ENCODE measurements at regions not wholly inside any gene's neighbourhood (a gene's known extent, or its start where the extent isn't known, plus 50 kb on each side); places are given as distances from the start of the nearest gene placed in this dataset.
"Not testable (repeated sequence)": the region's sequence is repeated elsewhere in the genome, so short reads cannot be mapped to it uniquely, and the experiment has no call there.

GRCh38 chr2:100707016-100707947 is 112.7 kb upstream of the NPAS2 start:
- no peaks in the 10 kb centered on the region for H3K9me3 ChIP-seq (ENCODE audit: control insufficient read depth in 4 of 4, insufficient read depth in 3 of 4, low read length in 3 of 4)
- TF ChIP-seq CTCF (IDR thresholded peaks at IDR 0.05; ENCODE audit: control extremely low read depth, extremely low read depth) = no peak
- H3K9ac ChIP-seq (ENCODE audit: insufficient read depth in 1 of 2, low read length in 2 of 2) = no peak overlapping the region
- WGBS, 2 donors = 87 to 88% methylated on average over 21 of the region's 21 CpGs
- no peaks in the 10 kb centered on the region for H3K36me3 ChIP-seq (ENCODE audit: control insufficient read depth in 4 of 4, insufficient read depth in 4 of 4, low read length in 4 of 4)
- DNase-seq (no peak), ATAC-seq (ENCODE audit: insufficient read depth, low FRiP score) (no peak)
- H3K27ac ChIP-seq (ENCODE audit: low read depth in 1 of 2, low read length in 1 of 2) = no peak overlapping the region
- H3K27me3 ChIP-seq (ENCODE audit: control insufficient read depth in 3 of 3, insufficient read depth in 3 of 3, low read length in 2 of 3) = no peaks in the 10 kb centered on the region
- H3K4me1 ChIP-seq (ENCODE audit: control insufficient read depth in 5 of 5, insufficient read depth in 5 of 5, low read length in 5 of 5) = no peaks in the 10 kb centered on the region
- no peak overlapping the region for H3K4me3 ChIP-seq

- H3K36me3 ChIP-seq (ENCODE audit: control insufficient read depth in 4 of 4, insufficient read depth in 4 of 4, low read length in 4 of 4) = no peaks in the 10 kb centered on the region
- no peak for ATAC-seq (ENCODE audit: insufficient read depth, low FRiP score)
- 67 to 76% methylated on average over 3 of the region's 3 CpGs for WGBS, 2 donors
- H3K27me3 ChIP-seq (ENCODE audit: control insufficient read depth in 3 of 3, insufficient read depth in 3 of 3, low read length in 2 of 3) = no peaks in the 10 kb centered on the region
- no peak overlapping the region for H3K4me3 ChIP-seq
- H3K9ac ChIP-seq (ENCODE audit: insufficient read depth in 1 of 2, low read length in 2 of 2) = no peak overlapping the region
- no peaks in the 10 kb centered on the region for H3K9me3 ChIP-seq (ENCODE audit: control insufficient read depth in 4 of 4, insufficient read depth in 3 of 4, low read length in 3 of 4)
- H3K27ac ChIP-seq (ENCODE audit: low read depth in 1 of 2, low read length in 1 of 2) = no peak overlapping the region
- DNase-seq = no peak
- no peak for TF ChIP-seq CTCF (IDR thresholded peaks at IDR 0.05; ENCODE audit: control extremely low read depth, extremely low read depth)
- no peaks in the 10 kb centered on the region for H3K4me1 ChIP-seq (ENCODE audit: control insufficient read depth in 5 of 5, insufficient read depth in 5 of 5, low read length in 5 of 5)
Measured at GRCh38 chr2:100708333-100708732, 111.6 kb upstream of the NPAS2 start.

GRCh38 chr2:100713106-100713505 is 106.8 kb upstream of the NPAS2 start:
- 43 to 63% methylated on average over 2 of the region's 2 CpGs for WGBS, 2 donors
- H3K27me3 ChIP-seq (ENCODE audit: control insufficient read depth in 3 of 3, insufficient read depth in 3 of 3, low read length in 2 of 3) = no peaks in the 10 kb centered on the region
- no peak for ATAC-seq (ENCODE audit: insufficient read depth, low FRiP score)

GRCh38 chr2:100714396-100715010 is 105.4 kb upstream of the NPAS2 start:
- 93 to 97% methylated on average over 5 of the region's 5 CpGs for WGBS, 2 donors
- H3K27me3 ChIP-seq (ENCODE audit: control insufficient read depth in 3 of 3, insufficient read depth in 3 of 3, low read length in 2 of 3); H3K9me3 ChIP-seq (ENCODE audit: control insufficient read depth in 4 of 4, insufficient read depth in 3 of 4, low read length in 3 of 4); H3K27ac ChIP-seq (ENCODE audit: low read depth in 1 of 2, low read length in 1 of 2); H3K4me3 ChIP-seq; DNase-seq; H3K9ac ChIP-seq (ENCODE audit: insufficient read depth in 1 of 2, low read length in 2 of 2); ATAC-seq (ENCODE audit: insufficient read depth, low FRiP score); H3K4me1 ChIP-seq (ENCODE audit: control insufficient read depth in 5 of 5, insufficient read depth in 5 of 5, low read length in 5 of 5); H3K36me3 ChIP-seq (ENCODE audit: control insufficient read depth in 4 of 4, insufficient read depth in 4 of 4, low read length in 4 of 4): not testable (repeated sequence)

More at GRCh38 chr2:100713106-100713505, 106.8 kb upstream of the NPAS2 start:
- TF ChIP-seq CTCF (IDR thresholded peaks at IDR 0.05; ENCODE audit: control extremely low read depth, extremely low read depth) = no peak
- Histone ChIP-seq H3K4me1 (ENCODE audit: control insufficient read depth in 5 of 5, insufficient read depth in 5 of 5, low read length in 5 of 5) (no peaks in the 10 kb centered on the region), H3K9ac (ENCODE audit: insufficient read depth in 1 of 2, low read length in 2 of 2) (no peak overlapping the region), H3K4me3 (no peak overlapping the region), H3K36me3 (ENCODE audit: control insufficient read depth in 4 of 4, insufficient read depth in 4 of 4, low read length in 4 of 4) (no peaks in the 10 kb centered on the region), H3K9me3 (ENCODE audit: control insufficient read depth in 4 of 4, insufficient read depth in 3 of 4, low read length in 3 of 4) (no peaks in the 10 kb centered on the region), H3K27ac (ENCODE audit: low read depth in 1 of 2, low read length in 1 of 2) (no peak overlapping the region)
- no peak for DNase-seq

GRCh38 chr2:100715861-100716260 is 104.1 kb upstream of the NPAS2 start:
- not testable (repeated sequence) for H3K36me3 ChIP-seq (ENCODE audit: control insufficient read depth in 4 of 4, insufficient read depth in 4 of 4, low read length in 4 of 4); ATAC-seq (ENCODE audit: insufficient read depth, low FRiP score); DNase-seq; H3K4me1 ChIP-seq (ENCODE audit: control insufficient read depth in 5 of 5, insufficient read depth in 5 of 5, low read length in 5 of 5); H3K27ac ChIP-seq (ENCODE audit: low read depth in 1 of 2, low read length in 1 of 2); H3K9ac ChIP-seq (ENCODE audit: insufficient read depth in 1 of 2, low read length in 2 of 2); H3K4me3 ChIP-seq; H3K27me3 ChIP-seq (ENCODE audit: control insufficient read depth in 3 of 3, insufficient read depth in 3 of 3, low read length in 2 of 3); H3K9me3 ChIP-seq (ENCODE audit: control insufficient read depth in 4 of 4, insufficient read depth in 3 of 4, low read length in 3 of 4)
- 89% methylated on average over 4 of the region's 4 CpGs for WGBS, 2 donors

Data from lung (tissue), 11 donors.